GM19025 (cell line): ENCODE measurements at regions not wholly inside any gene's neighbourhood (a gene's known extent, or its start where the extent isn't known, plus 50 kb on each side); places are given as distances from the start of the nearest gene placed in this dataset.
"Not testable (repeated sequence)": the region's sequence is repeated elsewhere in the genome, so short reads cannot be mapped to it uniquely, and the experiment has no call there.

Source experiments
- ATAC-seq: cut with Tn5 transposase; IDR thresholded peaks from one replicate; pipeline ENCODE4 v1.9.1; 2021; ENCODE audit warnings: mild to moderate bottlenecking, low read depth, moderate library complexity; ENCODE audit not compliant: unreplicated experiment

- no peak for ATAC-seq
Observed at GRCh38 chr2:17373041-17373440, 145.2 kb downstream of the RAD51AP2 start.

GRCh38 chr2:17363846-17364245, 154.4 kb downstream of the RAD51AP2 start:
- ATAC-seq: no peak

- ATAC-seq: no peak
Observed at GRCh38 chr2:17362956-17363355, 155.3 kb downstream of the RAD51AP2 start.

GRCh38 chr2:17355608-17356329, 162.5 kb downstream of the RAD51AP2 start:
- ATAC-seq: peak; percentile 88

- ATAC-seq: no peak
Observed at GRCh38 chr2:17353263-17353662, 165.0 kb downstream of the RAD51AP2 start.

GRCh38 chr2:17342692-17343091, 175.5 kb downstream of the RAD51AP2 start:
- ATAC-seq: not testable (repeated sequence)

- ATAC-seq: no peak
Observed at GRCh38 chr2:17337507-17337906, 180.7 kb downstream of the RAD51AP2 start.

GRCh38 chr2:17336458-17336857, 181.8 kb downstream of the RAD51AP2 start:
- no peak for ATAC-seq

DNA sequence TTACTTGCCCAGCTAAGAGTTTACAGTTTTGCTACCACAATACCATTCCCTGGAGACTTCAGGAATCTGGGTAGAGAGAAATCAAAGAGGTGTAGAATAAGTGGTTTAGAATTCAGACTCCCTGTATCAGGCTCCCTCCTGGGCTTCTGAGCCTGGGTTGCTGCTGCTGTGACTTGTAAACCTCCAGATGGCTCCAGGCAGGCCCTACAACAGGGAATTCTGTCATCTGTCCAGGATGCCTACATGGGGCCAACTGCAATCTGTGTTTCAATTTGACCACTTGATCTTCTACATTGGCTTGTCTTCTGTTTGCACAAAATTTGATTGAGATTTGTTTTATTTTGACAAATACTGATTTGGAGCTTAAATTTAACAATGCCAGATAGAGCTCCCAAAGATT, 183.9 kb downstream of the RAD51AP2 start:
- no peak for ATAC-seq

DNA sequence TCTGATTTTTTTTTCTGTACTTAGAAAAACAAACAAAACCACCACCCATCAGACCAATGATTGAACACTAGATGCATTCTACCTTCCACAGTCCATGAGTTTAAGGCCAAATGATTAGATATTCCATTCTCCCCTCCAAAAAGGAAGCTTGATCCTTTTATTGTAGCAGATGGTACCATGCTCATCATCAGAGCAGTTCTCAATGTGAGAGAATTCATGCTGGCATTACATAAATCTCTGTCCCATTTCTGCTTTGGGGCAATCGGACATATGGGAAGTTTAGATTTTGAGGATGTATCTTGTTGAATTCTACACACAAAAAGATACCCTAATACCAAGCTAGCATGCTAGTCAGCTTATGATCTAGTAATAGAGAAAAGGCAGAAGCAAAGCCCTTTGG, 186.6 kb downstream of the RAD51AP2 start:
- no peak for ATAC-seq

DNA sequence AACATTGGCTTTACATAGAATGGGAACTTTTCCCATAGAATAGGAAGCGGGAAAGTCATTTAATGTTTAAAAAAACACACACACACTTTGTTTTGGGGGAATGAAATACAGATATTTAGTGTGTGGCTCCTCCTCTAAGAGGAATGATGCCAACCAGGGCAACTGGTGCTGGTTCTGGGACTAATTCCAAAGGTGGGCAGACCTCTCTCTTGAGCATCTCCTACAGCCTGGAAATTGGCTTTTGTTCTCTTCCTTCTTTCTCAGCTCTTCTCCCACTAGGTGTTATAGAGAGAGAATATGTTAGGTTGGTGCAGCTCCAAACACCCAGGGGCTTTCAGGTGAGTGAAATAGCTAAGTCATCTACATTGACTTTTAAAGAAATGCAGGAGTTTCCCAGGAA, 190.1 kb downstream of the RAD51AP2 start:
- no peak for ATAC-seq

GRCh38 chr2:17327649-17328048, 190.6 kb downstream of the RAD51AP2 start:
- no peak for ATAC-seq

- ATAC-seq: no peak
Observed at GRCh38 chr2:17326717-17327116, 191.5 kb downstream of the RAD51AP2 start.

DNA sequence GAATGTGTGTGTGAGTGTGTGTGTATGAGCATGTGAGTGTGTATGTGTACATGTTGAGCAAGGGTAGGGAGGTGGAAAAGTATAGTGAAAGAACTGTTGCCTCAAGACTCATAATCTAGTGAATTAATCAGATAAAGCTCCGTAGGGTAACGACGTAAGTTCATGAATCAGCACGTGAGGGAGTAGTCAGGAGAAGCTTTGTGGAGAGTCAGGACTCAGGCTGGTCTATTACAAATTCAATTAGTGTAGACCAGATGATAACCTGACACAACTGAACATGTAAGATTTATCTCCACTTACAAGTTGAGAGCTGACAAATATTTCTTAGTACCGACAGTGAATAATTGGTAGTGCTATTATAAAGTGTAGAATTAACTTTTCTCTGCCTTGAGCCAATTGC, 194.5 kb downstream of the RAD51AP2 start:
- no peak for ATAC-seq

GRCh38 chr2:17322461-17322860, 195.8 kb downstream of the RAD51AP2 start:
- ATAC-seq: no peak

- no peak for ATAC-seq
Observed at GRCh38 chr2:17319090-17319489, 199.2 kb downstream of the RAD51AP2 start.

DNA sequence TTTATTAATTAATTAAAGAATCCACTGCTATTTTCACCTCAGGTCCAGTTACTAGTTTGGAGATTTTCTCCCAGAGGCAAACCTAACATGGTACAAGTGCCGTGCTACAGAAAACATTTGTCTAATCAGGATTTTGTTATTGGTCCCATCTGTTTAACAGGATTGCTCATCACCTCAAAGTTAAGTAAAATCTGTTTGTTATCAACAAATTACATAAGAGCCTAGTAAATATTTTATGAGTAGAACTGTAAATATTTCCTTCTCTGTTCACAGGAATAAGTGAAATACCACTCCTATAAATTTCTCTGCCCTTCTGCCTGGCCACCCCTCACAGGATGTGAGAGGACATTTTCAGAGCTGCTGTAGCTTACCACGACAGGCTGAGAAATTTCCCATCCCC, 200.2 kb downstream of the RAD51AP2 start:
- no peak for ATAC-seq

GRCh38 chr2:17317439-17317976, 200.7 kb downstream of the RAD51AP2 start:
- ATAC-seq: no peak

GRCh38 chr2:17313261-17313660, 205.0 kb downstream of the RAD51AP2 start:
- no peak for ATAC-seq

DNA sequence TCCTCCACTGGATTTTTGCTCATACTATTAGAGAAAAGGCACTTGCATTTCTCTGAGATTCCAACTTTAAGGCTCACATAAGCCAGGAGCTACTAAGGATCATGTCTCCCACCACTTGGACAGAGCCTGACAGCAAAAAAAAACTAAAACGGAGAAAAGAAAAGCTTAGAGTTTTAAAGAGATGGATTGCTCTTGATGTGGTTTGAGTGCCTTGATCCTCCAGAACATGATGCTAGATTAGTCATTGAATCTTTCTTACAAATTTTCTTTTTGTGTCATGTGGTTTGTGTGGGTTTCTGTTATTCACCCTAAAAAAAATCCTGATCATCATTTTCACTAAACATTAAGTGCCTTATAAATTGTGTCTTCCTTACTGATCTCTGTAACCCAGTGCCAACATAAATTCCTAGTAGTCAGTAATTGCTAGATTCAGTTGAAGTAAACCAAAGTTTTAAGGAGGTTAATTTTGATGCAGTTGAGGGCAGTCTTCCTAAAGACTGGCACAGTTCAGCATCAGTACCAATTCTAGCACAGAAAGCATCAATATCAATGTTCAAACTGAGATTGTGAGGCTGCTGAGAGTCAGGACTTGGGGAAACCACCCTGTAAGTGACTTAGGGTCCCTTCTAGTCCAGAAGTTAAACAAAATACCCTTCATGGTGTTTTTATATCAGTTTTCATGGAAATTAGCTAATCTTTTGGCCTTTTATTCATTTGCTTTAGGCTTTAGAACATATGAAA, 206.3 kb downstream of the RAD51AP2 start:
- ATAC-seq: no peak

- no peak for ATAC-seq
Observed at GRCh38 chr2:17311106-17311619, 207.1 kb downstream of the RAD51AP2 start.
